Pancreas (tissue), 10 donors: ENCODE measurements at regions not wholly inside any gene's neighbourhood (a gene's known extent, or its start where the extent isn't known, plus 50 kb on each side); places are given as distances from the start of the nearest gene placed in this dataset.
A peak's percentile ranks its signal among the peaks of the same experiment; 100 is the strongest.

Experiments used
- ATAC-seq, 4 donors: fragments of 200-7000 bp; cut with Tn5 transposase; one replicate each; pipeline versions ENCODE4 v1.8.0 to v1.9.1; 2020; ENCODE audit warnings: mild to moderate bottlenecking in 4 of 4, moderate library complexity in 4 of 4
- DNase-seq, 6 donors: peaks; one replicate each; pipeline ENCODE4 v3.0.0-alpha.2; 2020
- FAIRE-seq: peaks from 2 replicates; lab custom pipeline; 2012; peaks lifted over from hg19 to GRCh38; lab: Jason Lieb, UNC
- H3K27ac ChIP-seq, 4 donors: fragments of 200-600 bp; sonication (generic); 1 replicate in 3 of 4; 2 replicates in 1 of 4; pipeline versions ENCODE4 v1.5.0 to v1.8.0; 2020
- H3K27me3 ChIP-seq, 4 donors: fragments of 200-600 bp; one replicate each; pipeline ENCODE4 v1.8.0; 2021
- H3K36me3 ChIP-seq, 3 donors: fragments of 200-600 bp; sonication (generic) in 1 of 3; one replicate each; pipeline versions ENCODE4 v1.5.0 to v1.8.0; 2020 to 2021
- H3K4me1 ChIP-seq, 3 donors: fragments of 200-600 bp; one replicate each; pipeline ENCODE4 v1.8.0; 2021
- H3K4me3 ChIP-seq, 4 donors: fragments of 200-600 bp; sonication (generic) in 2 of 4; one replicate each; pipeline versions ENCODE4 v1.5.0 to v1.8.0; 2020 to 2021
- H3K9me3 ChIP-seq, 4 donors: fragments of 200-600 bp; one replicate each; pipeline ENCODE4 v1.8.0; 2021
- WGBS, 2 donors: extraction: QIAGEN DNeasy Blood & Tissue Kit; methylation state at CpG; one replicate each; pipeline ENCODE4 v1.1.7; 2013; 5-methylcytosine and 5-hydroxymethylcytosine counted together
- intact Hi-C, 3 donors: fragments of 100-400 bp; cut with DNase I; formaldehyde crosslinking; loops; one replicate each; pipeline versions ENCODE4 v1.11.1 to v1.14.2; 2022
- TF ChIP-seq, protein P1 (sequence below), 4 donors: fragments of 200-600 bp; sonication (generic) in 3 of 4; IDR thresholded peaks; one replicate each; pipeline versions ENCODE4 v1.5.0 to v1.8.0; 2021; ENCODE audit warnings: antibody characterized with exemption in 4 of 4
- donor health status: healthy with polysubstance abuse.
- donor health status: DM: no; HTN: no; CAD: no; lungs with moderate emphysema.
- donor health status: DM: no; HTN: no; CAD: no.
- donor health status: control.
- donor health status: control.
- donor health status: Bipolar disorder and iron deficiency.
- donor health status: DM: yes; HTN: yes; CAD: no.
- donor health status: DM: no; HTN: no; CAD: no.
- donor health status: DM: no; HTN: no; CAD: no.
- donor health status: DM: yes; HTN: yes; CAD: no.

DNA sequence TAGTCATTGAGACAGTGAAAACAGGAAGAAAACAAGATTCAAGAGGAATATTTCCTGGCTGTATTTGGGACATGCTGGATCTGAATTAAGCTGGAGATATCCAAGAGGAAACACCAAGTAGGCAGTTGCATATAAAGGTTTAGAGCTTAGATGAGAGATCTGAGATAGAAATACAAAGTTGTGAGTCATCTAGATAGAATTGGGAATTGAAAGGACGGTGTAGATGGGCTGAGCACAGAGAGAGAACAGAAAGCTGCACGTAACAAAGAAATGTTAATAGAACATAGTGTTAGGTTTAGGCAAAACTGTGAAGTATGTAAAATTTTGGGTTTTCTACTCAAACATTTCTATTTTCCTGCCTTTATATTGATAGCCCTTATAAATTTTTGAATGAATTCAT, 218.5 kb upstream of the TMEM196 start:
- Histone ChIP-seq H3K36me3 (no peaks in the 10 kb centered on the region), H3K4me3 (no peak overlapping the region), H3K4me1 (no peaks in the 10 kb centered on the region), H3K27me3 (no peaks in the 10 kb centered on the region), H3K9me3 (no peaks in the 10 kb centered on the region), H3K27ac (no peak overlapping the region)
- no peak for ATAC-seq
- intact Hi-C loops, result no loop called here
- no peak for DNase-seq
- FAIRE-seq, result no peak
- TF ChIP-seq, protein P1, sequence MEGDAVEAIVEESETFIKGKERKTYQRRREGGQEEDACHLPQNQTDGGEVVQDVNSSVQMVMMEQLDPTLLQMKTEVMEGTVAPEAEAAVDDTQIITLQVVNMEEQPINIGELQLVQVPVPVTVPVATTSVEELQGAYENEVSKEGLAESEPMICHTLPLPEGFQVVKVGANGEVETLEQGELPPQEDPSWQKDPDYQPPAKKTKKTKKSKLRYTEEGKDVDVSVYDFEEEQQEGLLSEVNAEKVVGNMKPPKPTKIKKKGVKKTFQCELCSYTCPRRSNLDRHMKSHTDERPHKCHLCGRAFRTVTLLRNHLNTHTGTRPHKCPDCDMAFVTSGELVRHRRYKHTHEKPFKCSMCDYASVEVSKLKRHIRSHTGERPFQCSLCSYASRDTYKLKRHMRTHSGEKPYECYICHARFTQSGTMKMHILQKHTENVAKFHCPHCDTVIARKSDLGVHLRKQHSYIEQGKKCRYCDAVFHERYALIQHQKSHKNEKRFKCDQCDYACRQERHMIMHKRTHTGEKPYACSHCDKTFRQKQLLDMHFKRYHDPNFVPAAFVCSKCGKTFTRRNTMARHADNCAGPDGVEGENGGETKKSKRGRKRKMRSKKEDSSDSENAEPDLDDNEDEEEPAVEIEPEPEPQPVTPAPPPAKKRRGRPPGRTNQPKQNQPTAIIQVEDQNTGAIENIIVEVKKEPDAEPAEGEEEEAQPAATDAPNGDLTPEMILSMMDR (IDR thresholded peaks at IDR 0.05), result no peak
- WGBS, 2 donors, result 67 to 87% methylated on average over 2 of the region's 2 CpGs

DNA sequence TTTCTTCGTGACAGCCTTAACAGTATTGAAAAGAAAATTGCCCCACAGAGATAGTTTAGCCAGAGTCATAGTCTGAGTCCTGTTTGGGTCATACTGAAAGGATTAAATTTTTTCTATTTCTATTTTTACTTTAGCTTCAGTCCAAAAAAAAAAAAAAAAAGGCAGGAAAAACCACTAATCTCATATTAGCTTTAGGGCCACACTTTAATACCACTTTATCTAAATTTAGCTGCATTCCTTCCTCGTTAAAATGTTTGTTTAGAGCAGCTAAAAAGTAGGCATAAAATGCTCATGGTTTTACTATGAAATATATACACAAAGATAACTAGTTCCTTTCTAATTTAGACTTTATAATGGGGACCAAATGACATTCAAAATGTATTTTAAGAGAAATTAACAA, 216.5 kb upstream of the TMEM196 start:
- Histone ChIP-seq H3K4me1 (no peaks in the 10 kb centered on the region), H3K36me3 (no peaks in the 10 kb centered on the region), H3K9me3 (no peaks in the 10 kb centered on the region), H3K27ac (no peak overlapping the region), H3K27me3 (no peaks in the 10 kb centered on the region), H3K4me3 (no peak overlapping the region)
- TF ChIP-seq, protein P1 (IDR thresholded peaks at IDR 0.05), result no peak
- FAIRE-seq (peak; percentile 17), ATAC-seq (no peak), DNase-seq (no peak)
- intact Hi-C loops, result no loop called here
- 52 to 63% methylated on average over 2 of the region's 2 CpGs for WGBS, 2 donors

DNA sequence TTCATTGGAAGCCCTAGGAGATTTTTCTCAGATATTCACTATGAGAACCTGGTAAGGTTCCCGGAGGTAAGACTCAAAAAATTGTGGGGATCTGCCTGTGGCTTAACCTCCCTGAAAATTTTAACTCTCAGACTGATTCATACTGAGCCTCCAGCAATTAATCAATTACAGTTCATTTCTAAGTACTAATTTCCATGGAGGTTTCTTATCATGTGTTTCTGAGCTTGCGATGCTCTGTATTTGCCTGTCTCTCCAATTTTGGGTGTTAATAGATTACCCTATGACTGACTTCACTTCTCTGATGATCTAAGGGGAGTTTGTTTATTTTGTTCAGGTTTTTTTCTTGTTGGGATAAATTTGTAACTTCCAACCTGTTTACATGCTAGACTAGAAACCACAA, 215.4 kb upstream of the TMEM196 start:
- no peak for ATAC-seq
- no peaks in the 10 kb centered on the region for H3K9me3 ChIP-seq
- 84 to 87% methylated on average over 2 of the region's 2 CpGs for WGBS, 2 donors
- H3K27ac ChIP-seq, result no peak overlapping the region
- intact Hi-C loops, result no loop called here
- H3K4me1 ChIP-seq, result no peaks in the 10 kb centered on the region
- no peak for DNase-seq
- H3K36me3 ChIP-seq, result no peaks in the 10 kb centered on the region
- no peaks in the 10 kb centered on the region for H3K27me3 ChIP-seq
- H3K4me3 ChIP-seq, result no peak overlapping the region
- FAIRE-seq, result no peak
- TF ChIP-seq, protein P1 (IDR thresholded peaks at IDR 0.05), result no peak

DNA sequence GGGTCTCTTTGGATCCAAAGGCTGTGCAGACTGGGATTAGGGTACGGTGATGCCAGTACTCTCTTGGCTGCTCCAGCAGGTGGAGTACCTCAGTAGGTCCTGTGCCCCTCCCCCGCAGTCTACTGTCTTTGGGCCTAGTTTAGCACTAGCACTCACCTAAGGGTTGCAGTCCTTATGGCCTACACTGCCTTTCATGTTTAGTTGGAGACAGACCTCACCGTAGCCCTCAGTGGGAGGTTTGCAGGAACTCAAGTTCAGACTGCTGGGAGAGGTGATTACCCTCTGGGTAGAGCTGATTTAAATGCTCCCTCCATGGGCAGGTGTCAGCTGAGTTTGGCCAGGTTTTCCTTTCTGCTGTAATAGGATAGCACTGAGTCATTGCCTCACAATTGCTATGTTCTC, 210.8 kb upstream of the TMEM196 start:
- ATAC-seq (no peak), FAIRE-seq (no peak), DNase-seq (peak in 1 of 6 donors; percentile 12)
- WGBS, 2 donors, result 91 to 95% methylated on average over 3 of the region's 3 CpGs
- Histone ChIP-seq H3K4me1 (no peaks in the 10 kb centered on the region), H3K9me3 (no peaks in the 10 kb centered on the region), H3K27ac (no peak overlapping the region), H3K36me3 (no peaks in the 10 kb centered on the region), H3K27me3 (no peaks in the 10 kb centered on the region), H3K4me3 (no peak overlapping the region)
- intact Hi-C loops, result no loop called here
- TF ChIP-seq, protein P1 (IDR thresholded peaks at IDR 0.05), result no peak

DNA sequence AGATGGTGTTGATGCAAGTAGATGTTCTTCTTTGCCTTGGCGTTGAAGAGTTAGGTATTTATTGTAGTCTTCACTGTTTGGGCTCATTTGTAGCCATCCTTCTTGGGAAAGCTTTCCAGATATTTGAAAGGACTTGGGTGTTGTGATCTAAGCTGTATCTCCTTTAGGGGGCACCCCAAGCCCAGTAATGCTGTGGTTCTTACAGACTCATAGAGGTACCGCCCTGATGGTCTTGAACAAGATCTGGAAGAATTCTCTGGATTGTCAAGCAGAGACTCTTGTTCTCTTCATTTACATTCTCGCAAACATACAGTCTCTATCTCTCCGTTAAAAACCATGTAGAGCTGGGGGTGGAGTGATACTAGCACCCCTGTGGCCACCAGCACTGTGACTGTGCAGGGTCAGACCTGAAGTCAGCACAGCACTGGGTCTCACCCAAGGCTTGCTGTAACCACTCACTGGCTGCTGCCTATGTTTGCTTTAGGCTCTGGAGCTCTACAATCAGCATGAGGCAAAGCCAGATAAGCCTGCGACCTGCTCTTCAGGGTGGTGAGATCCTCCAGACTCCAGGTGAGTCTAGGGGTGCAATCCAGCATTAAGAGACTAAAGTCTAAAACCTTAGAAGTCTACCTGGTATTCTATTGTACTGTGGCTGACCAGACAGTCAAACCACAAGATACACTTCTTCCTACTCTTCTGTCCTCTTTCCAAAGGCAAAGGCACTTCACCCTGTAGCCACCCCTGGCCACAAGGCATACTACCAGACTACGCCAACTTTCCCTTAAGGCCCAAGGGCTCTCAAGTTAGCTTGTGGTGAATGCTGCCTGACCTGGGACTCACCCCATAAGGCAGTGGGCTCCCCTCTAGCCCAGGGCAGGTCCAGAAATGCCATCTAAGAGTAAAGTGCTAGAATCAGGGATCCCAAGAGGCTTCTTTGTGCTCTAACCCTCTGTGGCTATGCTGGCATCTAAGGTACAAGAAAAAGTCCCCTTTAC, 209.7 kb upstream of the TMEM196 start:
- intact Hi-C loops, result no loop called here
- no peak overlapping the region for H3K4me3 ChIP-seq
- H3K27me3 ChIP-seq, result no peaks in the 10 kb centered on the region
- TF ChIP-seq, protein P1 (IDR thresholded peaks at IDR 0.05), result no peak
- no peaks in the 10 kb centered on the region for H3K36me3 ChIP-seq
- H3K4me1 ChIP-seq, result no peaks in the 10 kb centered on the region
- DNase-seq (peak in 1 of 6 donors; percentile 19), FAIRE-seq (no peak), ATAC-seq (peak in 3 of 4 donors; percentile 41 to 61 (median 54))
- H3K27ac ChIP-seq, result no peak overlapping the region
- WGBS, 2 donors, result 53 to 60% methylated on average over 6 of the region's 6 CpGs
- H3K9me3 ChIP-seq, result no peaks in the 10 kb centered on the region
